ENCODE measurements at regions not wholly inside any gene's neighbourhood (a gene's known extent, or its start where the extent isn't known, plus 50 kb on each side); places are given as distances from the start of the nearest gene placed in this dataset.

GRCh38 chr1:221184131-221184794 is 305.0 kb downstream of the HLX start:
- TF ChIP-seq EZH2phosphoT487 (IDR thresholded peaks at IDR 0.05; ENCODE audit: insufficient read depth, low read depth) (no peak), EZH2 (IDR thresholded peaks at IDR 0.05; ENCODE audit: insufficient read depth, poor library complexity, severe bottlenecking) (no peak)
